Mesodermal cell (in vitro differentiated cells): ENCODE measurements at regions not wholly inside any gene's neighbourhood (a gene's known extent, or its start where the extent isn't known, plus 50 kb on each side); places are given as distances from the start of the nearest gene placed in this dataset.
"Not testable (repeated sequence)": the region's sequence is repeated elsewhere in the genome, so short reads cannot be mapped to it uniquely, and the experiment has no call there.

Experiments used
- H3K27ac ChIP-seq: 2 replicates; pipeline ENCODE4 v1.7.0; 2013; ENCODE audit warnings: mild to moderate bottlenecking, low read depth, low read length, moderate library complexity; ENCODE audit not compliant: severe bottlenecking
- H3K36me3 ChIP-seq: 2 replicates; pipeline ENCODE4 v1.7.1; 2013; ENCODE audit warnings: mild to moderate bottlenecking, low read length, moderate library complexity; ENCODE audit not compliant: control insufficient read depth, insufficient read depth
- H3K4me1 ChIP-seq: one replicate; pipeline ENCODE4 v1.7.1; 2013; ENCODE audit warnings: mild to moderate bottlenecking, low read length; ENCODE audit not compliant: insufficient read depth, control insufficient read depth, poor library complexity, severe bottlenecking
- H3K4me3 ChIP-seq: 2 replicates; pipeline ENCODE4 v1.7.0; 2013; ENCODE audit warnings: low read length, control low read depth, mild to moderate bottlenecking; ENCODE audit not compliant: insufficient read depth, poor library complexity, severe bottlenecking; ENCODE audit errors: extremely low read depth
- H3K9me3 ChIP-seq: 2 replicates; pipeline ENCODE4 v1.7.1; 2013; ENCODE audit warnings: mild to moderate bottlenecking, low read length, moderate library complexity; ENCODE audit not compliant: control insufficient read depth
- WGBS, 2 experiments: methylation state at CpG; one replicate each; pipeline ENCODE4 v1.1.5; 2013; ENCODE audit warnings: missing lambda C conversion rate in 2 of 2; ENCODE audit not compliant: insufficient coverage in 2 of 2; 5-methylcytosine and 5-hydroxymethylcytosine counted together

DNA sequence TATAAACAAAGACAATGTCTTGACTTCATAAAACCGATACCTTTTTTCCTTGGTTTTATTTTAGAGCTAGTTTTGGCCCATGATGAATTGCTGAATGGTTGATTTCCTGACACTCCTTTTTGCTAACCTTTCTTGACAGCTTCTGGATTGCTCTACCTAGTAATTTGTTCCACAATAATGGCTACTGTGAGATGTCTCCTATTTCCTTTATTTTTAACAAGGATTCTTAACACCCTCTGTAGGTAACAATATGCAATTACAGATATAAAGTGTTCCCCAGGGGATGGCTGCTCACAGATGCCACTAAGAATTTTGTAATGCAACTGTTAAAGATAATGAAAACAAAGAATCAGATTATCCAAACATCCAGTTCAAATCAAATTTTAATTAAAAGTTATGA is 100.8 kb upstream of the ATP5MC3 start:
- H3K4me3 ChIP-seq = no peak overlapping the region
- H3K36me3 ChIP-seq = no peaks in the 10 kb centered on the region
- H3K9me3 ChIP-seq = no peaks in the 10 kb centered on the region
- no peak overlapping the region for H3K27ac ChIP-seq
- no peaks in the 10 kb centered on the region for H3K4me1 ChIP-seq
- no CpG with 5 or more reads among the region's 1 CpG for WGBS, 2 experiments

DNA sequence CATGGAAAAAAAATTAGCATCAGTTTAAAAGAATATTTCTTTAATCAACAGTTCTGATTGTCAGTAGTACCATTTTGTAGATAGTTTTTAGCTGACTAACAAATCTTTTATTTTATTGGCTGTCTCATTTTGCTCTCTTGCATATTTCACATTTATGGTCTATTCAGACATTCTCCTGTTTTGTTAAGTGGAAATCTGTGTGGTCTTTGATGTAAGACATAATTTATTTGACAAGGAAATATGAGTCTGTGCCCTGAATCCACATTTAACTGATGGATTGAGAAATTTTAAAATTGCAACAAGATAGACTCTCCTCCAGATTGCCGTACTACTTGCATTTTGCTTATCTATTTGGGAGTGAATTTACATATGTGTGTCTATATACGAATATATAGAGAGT is 96.3 kb upstream of the ATP5MC3 start:
- Histone ChIP-seq H3K4me1 (no peaks in the 10 kb centered on the region), H3K36me3 (no peaks in the 10 kb centered on the region)
- whole genome bisulfite sequencing, 2 experiments = 100% methylated on average over 1 of the region's 2 CpGs; no CpG with 5 or more reads in 1 of the 2 experiments

DNA sequence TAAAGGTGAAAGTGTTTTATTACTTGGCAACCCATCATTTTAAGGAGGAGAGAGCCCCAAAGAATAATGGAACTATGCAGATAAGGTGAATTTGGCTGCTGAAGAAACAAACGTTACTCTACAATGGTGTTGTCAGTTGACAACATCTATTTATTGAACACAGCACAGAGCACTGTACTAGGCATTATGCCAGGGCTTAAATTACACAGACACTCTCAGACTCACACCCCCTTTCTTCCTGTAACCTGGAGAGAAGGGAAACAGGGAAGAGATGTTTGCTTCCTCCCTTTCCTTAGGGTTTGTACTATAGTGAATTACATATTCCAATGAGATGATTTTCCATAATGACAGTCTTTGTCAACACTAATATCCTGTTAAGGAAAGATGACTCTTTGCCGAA is 94.0 kb upstream of the ATP5MC3 start:
- H3K9me3 ChIP-seq = no peaks in the 10 kb centered on the region
- H3K4me3 ChIP-seq = no peak overlapping the region
- WGBS, 2 experiments = no CpG with 5 or more reads among the region's 2 CpGs
- no peak overlapping the region for H3K27ac ChIP-seq
- H3K36me3 ChIP-seq = no peaks in the 10 kb centered on the region
- H3K4me1 ChIP-seq = no peaks in the 10 kb centered on the region

More for the DNA sequence above, 96.3 kb upstream of the ATP5MC3 start:
- Histone ChIP-seq H3K4me3 (no peak overlapping the region), H3K27ac (no peak overlapping the region), H3K9me3 (no peaks in the 10 kb centered on the region)

DNA sequence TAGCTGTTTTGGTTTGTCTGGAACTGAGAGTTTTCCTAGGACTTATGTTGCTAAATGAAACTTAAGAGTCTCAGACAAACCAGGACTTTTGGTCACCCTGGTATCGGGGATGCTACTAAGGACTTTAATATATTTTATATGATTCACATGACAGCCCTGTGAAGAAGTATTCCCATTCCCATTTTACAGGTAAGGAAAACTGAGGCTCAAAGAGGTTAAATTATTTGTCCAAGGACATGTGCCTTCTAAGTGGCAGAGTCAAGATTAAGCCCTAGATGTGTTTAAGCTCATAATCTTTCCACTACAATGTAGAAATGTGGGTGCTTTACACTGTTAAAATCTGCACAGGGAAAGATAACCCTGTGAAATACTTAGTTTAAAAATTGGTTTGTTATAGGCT is 77.7 kb upstream of the ATP5MC3 start:
- Histone ChIP-seq H3K9me3 (peaks cover 4% of the 10 kb centered on the region), H3K4me3 (no peak overlapping the region), H3K36me3 (no peaks in the 10 kb centered on the region), H3K27ac (no peak overlapping the region), H3K4me1 (no peaks in the 10 kb centered on the region)
- no CpG with 5 or more reads among the region's 1 CpG for WGBS, 2 experiments

DNA sequence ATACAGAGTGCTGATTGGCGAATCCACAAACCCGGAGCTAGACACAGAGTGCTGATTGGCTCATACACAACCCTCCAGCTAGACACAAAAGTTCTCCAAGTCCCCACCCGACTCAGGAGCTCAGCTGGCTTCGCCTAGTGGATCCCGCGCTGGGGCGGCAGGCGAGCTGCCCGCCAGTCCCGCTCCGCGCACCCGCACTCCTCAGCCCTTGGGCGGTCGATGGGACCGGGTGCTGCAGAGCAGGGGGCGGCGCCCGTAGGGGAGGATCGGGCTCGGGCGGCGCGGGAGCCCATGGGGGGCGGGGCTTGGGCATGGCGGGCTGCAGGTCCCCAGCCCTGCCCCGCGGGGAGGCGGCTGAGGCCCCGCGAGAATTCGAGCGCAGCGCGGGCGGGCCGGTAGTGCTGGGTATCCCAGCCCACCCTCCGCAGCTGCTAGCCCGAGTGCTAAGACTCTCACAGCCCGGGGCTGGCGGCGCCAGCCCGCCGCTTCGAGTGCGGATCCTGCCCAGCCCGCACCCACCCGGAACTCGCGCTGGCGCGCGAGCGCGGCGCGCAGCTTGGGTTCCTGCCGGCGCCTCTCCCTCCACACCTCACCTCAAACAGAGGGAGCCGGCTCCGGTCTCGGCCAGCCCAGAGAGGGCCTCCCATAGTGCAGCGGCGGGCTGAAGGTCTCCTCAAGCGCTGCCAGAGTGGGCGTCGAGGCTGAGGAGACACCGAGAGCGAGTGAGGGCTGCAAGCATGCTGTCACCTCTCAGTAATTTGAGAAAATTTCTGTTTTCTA is 75.5 kb upstream of the ATP5MC3 start:
- no peaks in the 10 kb centered on the region for H3K36me3 ChIP-seq
- H3K4me1 ChIP-seq = no peaks in the 10 kb centered on the region
- no peak overlapping the region for H3K4me3 ChIP-seq
- H3K27ac ChIP-seq = no peak overlapping the region
- 93 to 95% methylated on average over 43 to 48 of the region's 69 CpGs for WGBS, 2 experiments
- peaks cover 4% of the 10 kb centered on the region for H3K9me3 ChIP-seq

DNA sequence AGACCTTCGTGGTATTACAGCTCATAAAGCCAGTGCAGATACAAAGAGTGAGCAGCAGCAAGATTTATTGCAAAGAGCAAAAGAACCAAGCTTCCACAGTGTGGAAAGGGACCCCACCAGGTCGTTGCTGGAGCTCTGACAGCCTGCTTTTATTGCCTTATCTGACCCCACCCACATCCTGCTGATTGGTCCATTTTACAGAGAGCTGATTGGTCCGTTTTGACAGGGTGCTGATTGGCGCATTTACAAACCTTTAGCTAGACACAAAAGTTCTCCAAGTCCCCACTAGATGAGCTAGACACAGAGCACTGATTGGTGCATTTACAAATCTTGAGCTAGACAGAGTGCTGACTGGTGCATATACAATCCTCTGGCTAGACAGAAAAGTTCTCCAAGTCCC is 74.9 kb upstream of the ATP5MC3 start:
- H3K27ac ChIP-seq, H3K4me1 ChIP-seq, H3K36me3 ChIP-seq: not testable (repeated sequence)

DNA sequence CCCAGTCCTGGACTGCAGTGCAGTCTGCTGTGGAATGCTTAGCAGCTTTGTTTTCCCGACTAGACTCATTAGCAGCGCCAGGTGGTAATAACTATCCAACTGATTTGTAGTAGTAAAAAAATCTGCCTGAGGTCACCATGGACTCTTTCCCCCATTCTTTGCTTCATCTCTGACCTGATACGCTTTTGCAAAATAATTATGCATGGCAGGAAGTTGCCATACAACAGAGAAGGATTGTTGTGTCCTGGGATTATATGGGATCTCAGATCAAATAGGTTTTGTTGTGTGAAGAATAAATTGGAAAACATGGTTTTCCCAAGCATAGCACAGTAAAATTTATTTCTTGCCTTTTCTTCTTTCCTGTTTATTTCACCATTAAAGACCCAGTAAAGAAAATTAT is 72.4 kb upstream of the ATP5MC3 start:
- H3K27ac ChIP-seq = no peak overlapping the region
- H3K4me3 ChIP-seq = no peak overlapping the region
- no peaks in the 10 kb centered on the region for H3K36me3 ChIP-seq
- H3K9me3 ChIP-seq = peaks cover 4% of the 10 kb centered on the region
- no peaks in the 10 kb centered on the region for H3K4me1 ChIP-seq
- WGBS, 2 experiments = 88% methylated on average over 3 of the region's 3 CpGs; no CpG with 5 or more reads in 1 of the 2 experiments

More for the DNA sequence above, 74.9 kb upstream of the ATP5MC3 start:
- not testable (repeated sequence) for H3K9me3 ChIP-seq, H3K4me3 ChIP-seq
- 85 to 96% methylated on average over 3 to 4 of the region's 4 CpGs for WGBS, 2 experiments

GRCh38 chr2:175251425-175252041 is 70.0 kb upstream of the ATP5MC3 start:
- Histone ChIP-seq H3K36me3 (no peaks in the 10 kb centered on the region), H3K27ac (no peak overlapping the region), H3K4me3 (no peak overlapping the region), H3K4me1 (no peaks in the 10 kb centered on the region), H3K9me3 (no peaks in the 10 kb centered on the region)
- 0% methylated on average over 1 of the region's 5 CpGs for WGBS, 2 experiments

DNA sequence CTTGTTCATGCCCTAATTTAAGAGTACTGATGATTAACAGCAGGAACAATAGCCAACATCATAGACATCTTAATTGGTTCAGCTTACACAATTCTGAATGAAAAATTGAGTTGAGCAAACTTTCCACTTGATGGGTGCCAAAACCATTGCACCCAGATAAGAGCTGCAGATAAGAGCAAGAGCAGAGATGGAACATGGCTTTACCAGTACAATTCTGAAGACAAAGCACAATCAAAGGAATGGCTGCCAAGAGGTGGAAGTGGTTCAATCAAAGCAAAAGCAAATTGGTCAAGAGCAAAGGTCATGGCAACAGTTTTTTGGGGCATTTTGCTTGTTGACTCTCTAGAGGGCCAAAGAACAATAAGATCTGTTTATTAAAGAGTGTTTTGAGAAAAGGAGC is 65.6 kb upstream of the ATP5MC3 start:
- H3K36me3 ChIP-seq = no peaks in the 10 kb centered on the region
- H3K4me3 ChIP-seq = no peak overlapping the region
- H3K9me3 ChIP-seq = no peaks in the 10 kb centered on the region
- H3K4me1 ChIP-seq = no peaks in the 10 kb centered on the region
- no peak overlapping the region for H3K27ac ChIP-seq

DNA sequence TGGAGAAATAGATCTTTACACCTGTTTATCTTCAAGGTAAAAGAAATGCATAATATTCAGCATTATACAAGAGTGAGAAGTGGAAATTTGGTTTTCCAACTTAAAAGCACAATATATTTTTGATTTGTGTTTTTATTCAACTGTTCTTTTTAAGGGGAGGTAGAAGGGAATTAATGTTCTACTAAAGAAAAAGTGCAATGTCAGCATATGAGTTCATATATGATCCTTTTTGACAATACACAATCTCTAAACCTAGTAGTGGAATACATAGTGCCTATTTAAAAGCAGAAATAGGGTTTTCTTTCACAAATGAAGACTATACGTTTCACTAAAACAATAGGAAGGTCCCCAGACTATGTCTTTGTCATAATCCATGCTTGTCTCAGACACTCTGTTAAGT is 63.2 kb upstream of the ATP5MC3 start:
- no peak overlapping the region for H3K4me3 ChIP-seq
- H3K27ac ChIP-seq = no peak overlapping the region
- H3K4me1 ChIP-seq = no peaks in the 10 kb centered on the region
- WGBS, 2 experiments = 100% methylated on average over 1 of the region's 1 CpG; no CpG with 5 or more reads in 1 of the 2 experiments
- no peaks in the 10 kb centered on the region for H3K9me3 ChIP-seq
- H3K36me3 ChIP-seq = no peaks in the 10 kb centered on the region

GRCh38 chr2:175241691-175242090 is 60.2 kb upstream of the ATP5MC3 start:
- H3K36me3 ChIP-seq = no peaks in the 10 kb centered on the region
- no peak overlapping the region for H3K4me3 ChIP-seq
- H3K9me3 ChIP-seq = no peaks in the 10 kb centered on the region
- no peak overlapping the region for H3K27ac ChIP-seq
- 100% methylated on average over 1 of the region's 2 CpGs; no CpG with 5 or more reads in 1 of the 2 experiments for WGBS, 2 experiments
- no peaks in the 10 kb centered on the region for H3K4me1 ChIP-seq
